Kidney epithelial cell (primary cell): ENCODE measurements at regions not wholly inside any gene's neighbourhood (a gene's known extent, or its start where the extent isn't known, plus 50 kb on each side); places are given as distances from the start of the nearest gene placed in this dataset.

Experiments used
- DNase-seq: peaks from one replicate; pipeline ENCODE4 v3.0.0-alpha.2; 2010; ENCODE audit warnings: low read depth
- H3K27me3 ChIP-seq: 2 replicates; pipeline ENCODE4 v1.6.0; 2011; ENCODE audit warnings: low read length; ENCODE audit not compliant: control insufficient read depth, insufficient read depth
- H3K36me3 ChIP-seq: 2 replicates; pipeline ENCODE4 v1.5.1; 2011; ENCODE audit warnings: low read length; ENCODE audit not compliant: control insufficient read depth, insufficient read depth
- H3K4me3 ChIP-seq: 2 replicates; pipeline ENCODE4 v1.5.1; 2011; ENCODE audit warnings: low read depth, mild to moderate bottlenecking, control low read depth, low read length
- CTCF ChIP-seq: IDR thresholded peaks from 2 replicates; pipeline ENCODE4 v1.5.1; 2011; ENCODE audit warnings: mild to moderate bottlenecking, moderate library complexity, low read length, control low read depth, inconsistent platforms; ENCODE audit not compliant: insufficient read depth, poor library complexity, severe bottlenecking

DNA sequence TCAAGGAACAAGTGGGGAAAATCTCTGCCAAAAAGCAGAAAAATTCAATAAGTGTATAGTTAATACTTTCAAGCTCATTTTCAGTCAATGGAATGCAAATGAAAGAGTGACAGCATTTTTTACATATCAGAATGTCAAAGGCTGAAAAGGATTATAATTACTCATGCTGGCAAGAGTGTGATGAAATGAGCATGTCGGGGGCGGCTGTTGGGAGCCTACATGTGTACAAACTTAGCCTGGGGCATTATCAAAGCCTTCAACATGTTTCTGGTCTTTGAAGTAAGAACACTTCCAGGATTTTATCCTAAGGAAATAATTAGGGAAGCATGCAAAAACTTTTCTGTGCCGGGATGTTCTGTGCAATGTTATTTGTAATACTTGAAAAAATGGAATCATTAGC lies 221.7 kb upstream of the LYZL1 start:
- TF ChIP-seq CTCF, result no peak
- no peak overlapping the region for H3K4me3 ChIP-seq
- H3K36me3 ChIP-seq, result no peaks in the 10 kb centered on the region
- no peaks in the 10 kb centered on the region for H3K27me3 ChIP-seq
- DNase-seq, result no peak

DNA sequence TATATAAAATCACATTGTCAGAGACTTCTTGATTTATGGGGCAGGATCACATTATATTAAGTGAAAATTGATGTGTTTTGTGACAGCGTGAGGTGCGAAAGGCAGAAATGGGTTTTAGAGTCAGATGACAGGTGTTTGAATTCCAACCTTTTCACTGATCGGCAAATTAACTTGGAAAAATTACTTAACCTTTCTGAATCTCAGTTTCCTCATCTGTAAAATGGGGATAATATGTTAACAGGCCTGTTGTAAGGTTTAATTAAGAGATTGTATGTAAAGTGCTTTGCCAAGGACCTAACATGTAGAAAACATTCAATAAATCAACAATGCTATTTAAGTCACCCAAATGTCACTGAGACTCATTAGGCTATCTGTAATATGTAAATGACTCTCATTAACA lies 221.2 kb upstream of the LYZL1 start:
- DNase-seq, result no peak
- TF ChIP-seq CTCF, result no peak
- Histone ChIP-seq H3K36me3 (no peaks in the 10 kb centered on the region), H3K4me3 (no peak overlapping the region), H3K27me3 (no peaks in the 10 kb centered on the region)

- no peaks in the 10 kb centered on the region for H3K27me3 ChIP-seq
- TF ChIP-seq CTCF, result no peak
- H3K36me3 ChIP-seq, result no peaks in the 10 kb centered on the region
- DNase-seq, result no peak
- no peak overlapping the region for H3K4me3 ChIP-seq
Measured at GRCh38 chr10:29068302-29068701, 220.6 kb upstream of the LYZL1 start.

DNA sequence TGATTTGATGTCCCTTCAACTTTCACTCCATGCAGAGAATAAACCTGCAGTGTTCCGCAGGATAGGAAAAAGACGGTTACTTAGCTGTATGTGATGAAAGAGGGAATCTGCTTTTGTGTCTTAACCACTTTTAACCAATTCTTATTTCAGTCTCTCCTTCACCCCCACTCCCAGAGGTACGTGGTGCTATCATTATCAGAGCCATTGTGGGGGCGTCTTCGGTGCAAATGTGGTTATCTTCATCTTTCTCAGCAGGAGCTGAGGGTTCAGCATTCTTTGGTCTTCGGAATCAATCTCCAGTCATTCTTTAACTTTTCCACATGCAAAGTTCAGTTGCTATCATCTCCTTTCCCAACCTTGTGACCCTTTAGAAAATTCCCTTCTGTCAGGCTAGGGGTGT lies 219.9 kb upstream of the LYZL1 start:
- no peaks in the 10 kb centered on the region for H3K27me3 ChIP-seq

DNA sequence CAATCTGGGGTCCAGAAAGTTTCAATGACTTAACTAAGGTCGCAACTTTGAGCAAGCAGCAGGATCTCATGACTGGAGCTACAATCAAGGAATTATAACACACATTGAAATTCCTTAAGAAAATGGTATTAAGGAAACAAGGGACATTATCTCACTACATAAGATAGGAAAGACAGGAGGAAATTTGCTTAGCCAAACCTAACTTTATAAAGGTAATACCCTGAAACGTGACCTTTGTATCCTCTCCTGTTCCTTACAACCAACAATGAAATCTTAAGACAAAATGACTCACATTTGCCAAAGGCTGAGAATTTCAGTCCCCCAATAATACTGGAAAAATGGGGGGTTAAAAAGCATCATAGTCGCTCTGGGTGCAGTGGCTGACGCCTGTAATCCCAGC lies 218.9 kb upstream of the LYZL1 start:
- Histone ChIP-seq H3K27me3 (no peaks in the 10 kb centered on the region), H3K36me3 (no peaks in the 10 kb centered on the region), H3K4me3 (no peak overlapping the region)
- no peak for DNase-seq
- TF ChIP-seq CTCF, result no peak

More for the DNA sequence above, 219.9 kb upstream of the LYZL1 start:
- no peak overlapping the region for H3K4me3 ChIP-seq
- TF ChIP-seq CTCF, result no peak
- no peak for DNase-seq
- H3K36me3 ChIP-seq, result no peaks in the 10 kb centered on the region

DNA sequence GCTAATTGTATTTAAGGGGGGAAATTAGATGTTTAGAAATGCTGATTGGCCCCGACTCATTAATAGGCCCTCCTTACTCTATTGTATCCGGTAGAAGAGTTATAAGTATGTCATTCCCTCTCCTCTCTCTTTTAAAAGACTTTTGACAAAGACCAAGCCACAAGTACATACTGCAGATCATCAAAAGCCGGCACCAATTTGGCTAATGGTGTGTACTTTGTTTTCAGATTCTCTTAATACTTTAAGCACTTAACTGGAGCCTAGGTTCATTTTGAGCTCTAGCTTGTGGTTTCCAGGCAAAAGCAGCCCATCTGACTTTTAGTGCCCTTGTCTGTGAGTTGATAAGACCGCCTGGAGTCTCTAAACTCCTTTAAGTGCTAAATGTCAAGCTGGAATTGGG lies 210.0 kb upstream of the LYZL1 start:
- H3K36me3 ChIP-seq, result no peaks in the 10 kb centered on the region
- H3K27me3 ChIP-seq, result no peaks in the 10 kb centered on the region
- no peak overlapping the region for H3K4me3 ChIP-seq
- DNase-seq, result no peak
- no peak for TF ChIP-seq CTCF
